ENCODE measurements at regions not wholly inside any gene's neighbourhood (a gene's known extent, or its start where the extent isn't known, plus 50 kb on each side); places are given as distances from the start of the nearest gene placed in this dataset.

DNA sequence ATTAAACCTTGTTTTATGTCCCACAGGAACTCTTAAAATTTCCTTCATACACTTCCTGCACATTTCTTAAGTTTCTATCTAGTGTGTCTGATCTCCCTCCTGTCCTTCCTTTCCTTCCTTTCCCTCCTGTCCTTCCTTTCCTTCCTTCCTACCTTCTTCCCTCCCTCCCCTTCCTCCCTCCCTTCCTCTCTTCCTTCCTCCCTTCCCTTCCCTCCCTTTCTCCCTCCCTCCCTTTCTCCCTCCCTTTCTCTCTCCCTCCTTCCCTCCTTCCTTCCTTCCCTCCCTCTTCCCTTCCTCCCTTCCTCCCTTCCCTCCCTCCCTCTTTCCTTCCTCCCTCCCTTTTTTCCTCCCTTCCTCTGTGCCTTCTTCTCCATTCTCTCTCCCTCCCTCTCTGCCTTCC lies 414.9 kb downstream of the ENC1 start:
- DNase-seq (ENCODE audit: low spot score, unreplicated experiment) = no peak
- Mint-ChIP-seq H3K27ac (no peak overlapping the region), H3K4me1 (ENCODE audit: low read depth) (no peaks in the 10 kb centered on the region), H3K4me3 (ENCODE audit: low read depth) (no peak overlapping the region), H3K27me3 (peaks cover 8% of the 10 kb centered on the region), H3K36me3 (ENCODE audit: insufficient read depth) (peaks cover 4% of the 10 kb centered on the region), H3K9me3 (ENCODE audit: low read depth) (peaks cover 10% of the 10 kb centered on the region)
- TF ChIP-seq, protein P1, sequence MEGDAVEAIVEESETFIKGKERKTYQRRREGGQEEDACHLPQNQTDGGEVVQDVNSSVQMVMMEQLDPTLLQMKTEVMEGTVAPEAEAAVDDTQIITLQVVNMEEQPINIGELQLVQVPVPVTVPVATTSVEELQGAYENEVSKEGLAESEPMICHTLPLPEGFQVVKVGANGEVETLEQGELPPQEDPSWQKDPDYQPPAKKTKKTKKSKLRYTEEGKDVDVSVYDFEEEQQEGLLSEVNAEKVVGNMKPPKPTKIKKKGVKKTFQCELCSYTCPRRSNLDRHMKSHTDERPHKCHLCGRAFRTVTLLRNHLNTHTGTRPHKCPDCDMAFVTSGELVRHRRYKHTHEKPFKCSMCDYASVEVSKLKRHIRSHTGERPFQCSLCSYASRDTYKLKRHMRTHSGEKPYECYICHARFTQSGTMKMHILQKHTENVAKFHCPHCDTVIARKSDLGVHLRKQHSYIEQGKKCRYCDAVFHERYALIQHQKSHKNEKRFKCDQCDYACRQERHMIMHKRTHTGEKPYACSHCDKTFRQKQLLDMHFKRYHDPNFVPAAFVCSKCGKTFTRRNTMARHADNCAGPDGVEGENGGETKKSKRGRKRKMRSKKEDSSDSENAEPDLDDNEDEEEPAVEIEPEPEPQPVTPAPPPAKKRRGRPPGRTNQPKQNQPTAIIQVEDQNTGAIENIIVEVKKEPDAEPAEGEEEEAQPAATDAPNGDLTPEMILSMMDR (IDR thresholded peaks at IDR 0.05; ENCODE audit: unreplicated experiment) = no peak

DNA sequence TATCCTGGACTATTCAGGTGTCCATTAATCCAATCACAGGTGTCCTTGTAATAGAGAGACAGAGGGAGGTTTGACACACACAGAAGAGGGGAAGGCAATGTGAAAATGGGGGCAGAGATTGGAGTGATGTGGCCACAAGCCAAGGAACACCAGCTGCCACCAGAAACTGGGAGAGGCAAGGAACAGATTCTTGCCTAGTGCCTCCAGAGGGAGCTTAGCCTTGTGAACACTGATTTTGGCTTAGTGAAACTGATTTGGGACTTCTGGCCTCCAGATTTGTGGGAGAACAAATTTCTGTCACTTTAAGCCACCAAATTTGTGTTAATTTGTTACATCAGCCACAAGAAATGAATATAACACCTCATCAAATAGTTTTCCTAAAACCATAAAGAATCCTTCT lies 416.2 kb downstream of the ENC1 start:
- Mint-ChIP-seq H3K9me3 (ENCODE audit: low read depth) (peaks cover 13% of the 10 kb centered on the region), H3K27me3 (peaks cover 8% of the 10 kb centered on the region), H3K4me3 (ENCODE audit: low read depth) (no peak overlapping the region), H3K36me3 (ENCODE audit: insufficient read depth) (peaks cover 5% of the 10 kb centered on the region), H3K4me1 (ENCODE audit: low read depth) (no peaks in the 10 kb centered on the region), H3K27ac (no peak overlapping the region)
- DNase-seq (ENCODE audit: low spot score, unreplicated experiment) = no peak
- TF ChIP-seq, protein P1 (IDR thresholded peaks at IDR 0.05; ENCODE audit: unreplicated experiment) = no peak

DNA sequence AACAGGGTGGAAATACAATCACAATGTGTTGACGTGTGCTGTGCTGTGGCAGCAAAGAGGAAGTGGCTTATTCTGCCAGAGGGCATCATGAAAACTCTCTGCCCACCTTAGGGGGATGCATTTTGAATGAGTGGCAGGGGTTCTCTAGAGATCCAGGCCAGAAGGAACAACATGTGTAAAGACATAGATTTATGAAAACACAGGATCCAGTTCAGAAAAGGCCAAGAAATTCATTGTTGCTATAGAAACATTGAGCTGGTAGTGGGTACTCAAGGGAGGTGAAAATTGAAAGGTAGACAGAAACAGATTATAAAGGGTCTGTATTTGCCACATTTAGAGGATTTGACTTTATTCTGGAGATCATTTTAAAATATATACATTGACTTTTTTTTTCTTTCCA lies 417.7 kb downstream of the ENC1 start:
- DNase-seq (ENCODE audit: low spot score, unreplicated experiment) = no peak
- peaks cover 6% of the 10 kb centered on the region for H3K36me3 Mint-ChIP-seq (ENCODE audit: insufficient read depth)
- no peak overlapping the region for H3K4me3 Mint-ChIP-seq (ENCODE audit: low read depth)
- no peaks in the 10 kb centered on the region for H3K4me1 Mint-ChIP-seq (ENCODE audit: low read depth)
- no peak overlapping the region for H3K27ac Mint-ChIP-seq
- peaks cover 8% of the 10 kb centered on the region for H3K27me3 Mint-ChIP-seq
- TF ChIP-seq, protein P1 (IDR thresholded peaks at IDR 0.05; ENCODE audit: unreplicated experiment) = no peak
- H3K9me3 Mint-ChIP-seq (ENCODE audit: low read depth) = peaks cover 22% of the 10 kb centered on the region

DNA sequence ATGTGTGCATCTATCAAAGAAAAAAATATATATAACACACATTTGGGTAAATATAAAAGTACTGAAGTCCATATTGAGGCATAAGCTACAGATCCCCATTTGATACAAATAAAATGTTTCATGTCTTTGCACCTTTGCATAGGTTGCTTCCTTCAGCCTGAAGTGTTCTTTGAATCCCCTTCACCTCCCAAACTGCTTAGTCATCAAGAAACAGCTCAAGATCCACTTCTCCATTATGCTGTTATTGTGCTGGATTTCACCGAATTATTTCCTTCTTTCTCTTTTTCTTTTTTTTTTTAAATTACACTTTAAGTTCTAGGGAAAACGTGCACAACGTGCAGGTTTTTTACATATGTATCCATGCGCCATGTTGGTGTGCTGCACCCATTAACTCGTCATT lies 419.1 kb downstream of the ENC1 start:
- TF ChIP-seq, protein P1 (IDR thresholded peaks at IDR 0.05; ENCODE audit: unreplicated experiment) = no peak
- no peak for DNase-seq (ENCODE audit: low spot score, unreplicated experiment)
- peaks cover 22% of the 10 kb centered on the region for H3K9me3 Mint-ChIP-seq (ENCODE audit: low read depth)
- H3K4me1 Mint-ChIP-seq (ENCODE audit: low read depth) = no peaks in the 10 kb centered on the region
- no peak overlapping the region for H3K27ac Mint-ChIP-seq
- peaks cover 6% of the 10 kb centered on the region for H3K36me3 Mint-ChIP-seq (ENCODE audit: insufficient read depth)
- H3K27me3 Mint-ChIP-seq = peaks cover 7% of the 10 kb centered on the region
- H3K4me3 Mint-ChIP-seq (ENCODE audit: low read depth) = no peak overlapping the region

DNA sequence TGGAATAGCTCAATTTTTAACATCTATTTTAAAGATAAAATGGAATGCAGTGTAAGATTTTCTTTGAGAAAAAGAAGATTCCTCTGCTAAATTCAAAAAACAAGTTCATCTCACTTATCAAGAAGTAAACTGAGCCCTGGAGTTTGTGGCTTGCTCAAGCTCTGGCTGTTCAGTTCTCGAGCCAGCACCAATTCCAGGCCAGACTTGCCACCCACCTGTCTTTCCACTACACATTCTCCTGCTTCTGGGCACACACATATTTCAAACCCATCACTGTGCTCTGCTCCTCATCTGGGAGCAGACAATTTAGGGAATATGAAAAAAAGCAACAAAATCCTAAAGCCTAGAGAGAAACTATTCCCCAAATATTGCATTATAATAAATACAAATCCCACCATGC lies 424.5 kb downstream of the ENC1 start:
- Mint-ChIP-seq H3K27me3 (no peaks in the 10 kb centered on the region), H3K36me3 (ENCODE audit: insufficient read depth) (peaks cover 3% of the 10 kb centered on the region), H3K4me1 (ENCODE audit: low read depth) (no peaks in the 10 kb centered on the region), H3K27ac (no peak overlapping the region), H3K9me3 (ENCODE audit: low read depth) (peaks cover 12% of the 10 kb centered on the region), H3K4me3 (ENCODE audit: low read depth) (no peak overlapping the region)
- TF ChIP-seq, protein P1 (IDR thresholded peaks at IDR 0.05; ENCODE audit: unreplicated experiment) = no peak
- no peak for DNase-seq (ENCODE audit: low spot score, unreplicated experiment)
